Right atrium auricular region (tissue), 2 donors: ENCODE measurements at regions not wholly inside any gene's neighbourhood (a gene's known extent, or its start where the extent isn't known, plus 50 kb on each side); places are given as distances from the start of the nearest gene placed in this dataset.

Experiments used
- DNase-seq: peaks from one replicate; pipeline ENCODE4 v3.0.0-alpha.2; 2019; ENCODE audit warnings: low spot score
- H3K27ac ChIP-seq, 2 donors: fragments of 200-600 bp; sonication (generic); 1 replicate in 1 of 2; 2 replicates in 1 of 2; pipeline ENCODE4 v1.5.1; 2016 to 2019
- H3K27me3 ChIP-seq, 2 donors: fragments of 200-600 bp; sonication (generic); one replicate each; pipeline versions ENCODE4 v1.5.1 to v1.6.0; 2017 to 2019
- H3K36me3 ChIP-seq: fragments of 200-600 bp; sonication (generic); one replicate; pipeline ENCODE4 v1.5.1; 2016
- H3K4me1 ChIP-seq, 2 donors: fragments of 200-600 bp; sonication (generic); one replicate each; pipeline versions ENCODE4 v1.5.1 to v1.6.0; 2017 to 2019
- H3K4me3 ChIP-seq, 2 donors: fragments of 200-600 bp; sonication (generic); 1 replicate in 1 of 2; 2 replicates in 1 of 2; pipeline ENCODE4 v1.5.1; 2017 to 2019; ENCODE audit warnings: mild to moderate bottlenecking in 1 of 2, moderate library complexity in 1 of 2
- H3K9me3 ChIP-seq, 2 donors: fragments of 200-600 bp; sonication (generic); one replicate each; pipeline ENCODE4 v1.5.1; 2019
- CTCF ChIP-seq, 2 donors: fragments of 200-600 bp; sonication (generic); IDR thresholded peaks; one replicate each; pipeline ENCODE4 v1.5.1; 2019; ENCODE audit warnings: antibody characterized with exemption in 2 of 2

GRCh38 chr1:101122452-101123166, 97.0 kb upstream of the DPH5 start:
- Histone ChIP-seq H3K4me3 (no peak overlapping the region), H3K4me1 (no peaks in the 10 kb centered on the region), H3K9me3 (no peaks in the 10 kb centered on the region), H3K27me3 (no peaks in the 10 kb centered on the region), H3K36me3 (no peaks in the 10 kb centered on the region), H3K27ac (no peak overlapping the region)
- DNase-seq: no peak
- no peak for TF ChIP-seq CTCF (IDR thresholded peaks at IDR 0.05)

DNA sequence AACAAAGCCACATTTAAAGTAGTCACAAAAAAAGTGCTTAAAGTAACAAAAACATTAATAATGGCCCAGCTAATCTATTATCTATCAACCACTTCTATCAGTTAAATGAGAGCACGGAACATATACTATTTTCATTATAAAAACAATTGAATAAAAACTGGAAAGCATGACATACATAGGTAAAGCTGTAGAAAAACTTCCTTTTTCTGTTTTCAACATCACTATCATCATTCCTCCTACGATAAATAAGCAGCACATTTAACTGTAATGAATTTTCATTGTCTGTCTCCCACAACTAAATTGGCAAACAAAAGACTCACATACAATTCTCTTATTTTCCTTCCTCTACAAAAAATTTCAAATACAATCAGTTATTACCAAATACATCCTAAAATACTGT, 96.4 kb upstream of the DPH5 start:
- H3K4me3 ChIP-seq: no peak overlapping the region
- no peak overlapping the region for H3K27ac ChIP-seq
- no peak for DNase-seq
- H3K27me3 ChIP-seq: no peaks in the 10 kb centered on the region
- no peaks in the 10 kb centered on the region for H3K9me3 ChIP-seq
- TF ChIP-seq CTCF (IDR thresholded peaks at IDR 0.05): no peak
- H3K36me3 ChIP-seq: no peaks in the 10 kb centered on the region
- no peaks in the 10 kb centered on the region for H3K4me1 ChIP-seq

DNA sequence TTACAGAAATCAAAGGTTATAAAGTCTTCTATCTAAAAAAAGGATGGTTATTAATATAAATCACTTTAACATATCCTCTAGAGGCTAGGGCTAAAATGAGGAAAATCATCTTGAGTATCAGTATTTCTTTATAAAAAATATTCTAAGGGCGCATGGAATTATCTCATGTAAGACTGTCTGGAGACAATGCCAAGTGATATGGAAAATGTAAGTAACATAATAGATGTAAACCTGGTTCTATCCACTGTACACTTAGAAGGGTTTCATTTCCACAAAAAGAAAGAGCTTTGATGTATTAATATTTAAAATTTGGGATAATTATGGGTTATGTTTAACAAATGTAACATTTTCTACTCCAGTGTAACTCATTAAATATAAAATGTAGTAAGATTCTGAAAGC, 95.9 kb upstream of the DPH5 start:
- no peak for DNase-seq
- Histone ChIP-seq H3K4me1 (no peaks in the 10 kb centered on the region), H3K9me3 (no peaks in the 10 kb centered on the region), H3K4me3 (no peak overlapping the region), H3K36me3 (no peaks in the 10 kb centered on the region), H3K27ac (no peak overlapping the region), H3K27me3 (no peaks in the 10 kb centered on the region)
- no peak for TF ChIP-seq CTCF (IDR thresholded peaks at IDR 0.05)

DNA sequence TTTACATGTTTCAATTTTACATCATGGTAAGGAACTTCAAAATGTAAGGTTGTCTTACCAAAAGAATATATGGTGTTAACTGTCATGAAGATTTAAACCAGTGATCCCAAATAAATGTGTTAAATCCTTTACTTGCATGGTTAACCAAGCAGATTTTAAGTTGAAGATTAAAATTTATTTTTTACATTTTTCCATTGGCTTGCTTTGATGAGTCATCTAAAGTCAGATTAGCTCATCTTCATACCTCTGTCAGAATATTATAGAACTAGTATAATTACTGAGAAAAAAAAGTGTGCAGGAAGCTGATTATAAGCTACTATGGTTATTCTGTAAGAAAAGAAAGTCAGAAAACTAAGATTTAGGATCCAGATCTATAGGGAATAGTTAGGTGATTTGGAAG, 95.3 kb upstream of the DPH5 start:
- Histone ChIP-seq H3K4me3 (no peak overlapping the region), H3K27me3 (no peaks in the 10 kb centered on the region), H3K9me3 (no peaks in the 10 kb centered on the region), H3K27ac (no peak overlapping the region), H3K4me1 (no peaks in the 10 kb centered on the region), H3K36me3 (no peaks in the 10 kb centered on the region)
- no peak for DNase-seq
- TF ChIP-seq CTCF (IDR thresholded peaks at IDR 0.05): no peak

DNA sequence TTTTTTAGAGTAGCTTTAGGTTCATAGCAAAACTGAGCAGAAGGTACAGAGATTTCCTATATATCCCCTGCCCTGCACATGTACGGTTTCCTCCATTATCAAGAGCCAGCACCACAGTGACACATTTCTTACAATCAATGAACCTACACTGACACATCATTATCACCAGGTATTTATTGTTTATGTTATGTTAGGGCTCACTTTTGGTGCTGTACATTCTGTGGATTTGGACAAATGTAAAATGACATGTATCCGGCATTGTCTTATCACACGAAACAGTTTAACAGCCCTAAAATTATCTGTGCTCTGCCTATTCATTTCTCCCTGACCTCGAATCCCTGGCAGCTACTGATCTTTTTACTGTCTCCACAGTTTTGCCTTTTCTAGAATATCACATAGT, 93.7 kb upstream of the DPH5 start:
- H3K36me3 ChIP-seq: no peaks in the 10 kb centered on the region
- TF ChIP-seq CTCF (IDR thresholded peaks at IDR 0.05): no peak
- DNase-seq: no peak
- H3K27ac ChIP-seq: no peak overlapping the region
- no peaks in the 10 kb centered on the region for H3K9me3 ChIP-seq
- H3K27me3 ChIP-seq: no peaks in the 10 kb centered on the region
- no peak overlapping the region for H3K4me3 ChIP-seq
- H3K4me1 ChIP-seq: no peaks in the 10 kb centered on the region

DNA sequence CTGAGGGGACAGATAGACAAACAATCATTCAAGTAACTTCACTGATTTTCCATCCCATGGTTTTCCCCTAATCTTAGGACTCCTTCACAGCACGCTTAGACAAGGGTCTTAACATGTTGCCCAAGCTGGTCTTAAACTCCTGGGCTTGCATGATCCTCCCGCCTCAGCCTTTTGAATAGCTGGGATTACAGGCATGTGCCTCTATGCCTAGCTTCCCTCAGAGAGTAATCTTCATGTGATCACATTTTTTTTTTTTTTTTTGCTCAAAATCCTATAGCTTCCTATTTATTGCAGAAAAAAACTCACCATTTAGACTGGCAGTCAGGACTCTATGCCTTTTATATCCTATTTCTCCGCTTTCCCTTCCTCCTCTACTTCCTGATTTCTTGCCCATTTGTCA, 90.4 kb upstream of the DPH5 start:
- peaks cover 0 to 14% of the 10 kb centered on the region in 2 donors for H3K4me1 ChIP-seq
- no peak overlapping the region for H3K27ac ChIP-seq
- no peaks in the 10 kb centered on the region for H3K9me3 ChIP-seq
- H3K27me3 ChIP-seq: no peaks in the 10 kb centered on the region
- no peak for DNase-seq
- no peak for TF ChIP-seq CTCF (IDR thresholded peaks at IDR 0.05)
- no peak overlapping the region for H3K4me3 ChIP-seq
- H3K36me3 ChIP-seq: no peaks in the 10 kb centered on the region
